Panc1 (cell line): ENCODE measurements at regions not wholly inside any gene's neighbourhood (a gene's known extent, or its start where the extent isn't known, plus 50 kb on each side); places are given as distances from the start of the nearest gene placed in this dataset.

Experiments
- ATAC-seq: fragments of 200-7000 bp; cut with Tn5 transposase; 2 replicates; pipeline ENCODE4 v1.9.1; 2020; ENCODE audit warnings: mild to moderate bottlenecking, moderate library complexity
- BruUV-seq: library from RNA; stranded (reverse); fragments of 400-500 nt; replicated peaks from 2 replicates; lab custom pipeline; 2021; lab: Mats Ljungman, UMichigan
- CTCF ChIA-PET: fragments of 300-600 bp; sonication (Branson Sonifier 250); formaldehyde crosslinking; loops from one replicate; lab custom pipeline; 2022; ENCODE audit warnings: antibody characterized with exemption; lab: Charles Lee
- POLR2A ChIA-PET: fragments of 300-600 bp; sonication (Branson Sonifier 250); formaldehyde crosslinking; loops from one replicate; lab custom pipeline; 2022; ENCODE audit warnings: antibody characterized with exemption; lab: Charles Lee
- DNase-seq: peaks from one replicate; pipeline ENCODE4 v3.0.0-alpha.2; 2010; ENCODE audit warnings: low read depth, low spot score
- H3K27ac ChIP-seq: 2 replicates; pipeline ENCODE4 v1.5.1; 2011; ENCODE audit warnings: mild to moderate bottlenecking, low read length, inconsistent platforms
- H3K27me3 ChIP-seq: fragments of 200-500 bp; sonication (Bioruptor generic); 2 replicates; pipeline ENCODE4 v1.6.0; 2014; ENCODE audit warnings: low read length, inconsistent platforms; ENCODE audit not compliant: control insufficient read depth, insufficient read depth
- H3K36me3 ChIP-seq: fragments of 200-500 bp; sonication (Bioruptor generic); 2 replicates; pipeline ENCODE4 v1.5.1; 2014; ENCODE audit warnings: inconsistent platforms, mild to moderate bottlenecking, low read length, moderate library complexity; ENCODE audit not compliant: control insufficient read depth, insufficient read depth
- H3K4me1 ChIP-seq: 2 replicates; pipeline ENCODE4 v1.5.1; 2011; ENCODE audit warnings: inconsistent platforms, mild to moderate bottlenecking, low read length, moderate library complexity; ENCODE audit not compliant: control insufficient read depth, insufficient read depth
- H3K4me3 ChIP-seq, 2 experiments: 2 replicates each; pipeline ENCODE4 v1.5.1; 2011 to 2012; ENCODE audit warnings: low read depth in 2 of 2, low read length in 2 of 2, mild to moderate bottlenecking in 2 of 2, inconsistent platforms in 1 of 2, moderate library complexity in 1 of 2
- H3K9me3 ChIP-seq: fragments of 200-500 bp; sonication (Bioruptor generic); 2 replicates; pipeline ENCODE4 v1.5.1; 2014; ENCODE audit warnings: low read depth, mild to moderate bottlenecking, inconsistent platforms, low read length, moderate library complexity; ENCODE audit not compliant: control insufficient read depth, insufficient read depth
- POLR2AphosphoS5 ChIP-seq: IDR thresholded peaks from 2 replicates; pipeline ENCODE4 v1.6.1; 2012; ENCODE audit warnings: mild to moderate bottlenecking, low read depth, low read length, moderate library complexity
- SIN3A ChIP-seq: IDR thresholded peaks from 2 replicates; pipeline ENCODE4 v1.6.1; 2012; ENCODE audit warnings: low read depth, mild to moderate bottlenecking, low read length, moderate library complexity, borderline replicate concordance; ENCODE audit not compliant: insufficient read depth
- TCF7L2 ChIP-seq: IDR thresholded peaks from 2 replicates; pipeline ENCODE4 v1.6.1; 2011; ENCODE audit warnings: mild to moderate bottlenecking, low read depth, low read length, inconsistent platforms
- in situ Hi-C: cut with HindIII; loops from 2 replicates; pipeline ENCODE4 v1.10.0; 2016; ENCODE audit warnings: low sequenced_read_pairs, low pct_unique_long_range_greater_than_20kb
- intact Hi-C: fragments of 100-400 bp; cut with micrococcal nuclease; formaldehyde crosslinking; loops from one replicate; pipeline ENCODE4 v1.10.0; 2022; ENCODE audit not compliant: unreplicated experiment
- TF ChIP-seq, protein P1 (sequence below): fragments of 450-650 bp; IDR thresholded peaks from 2 replicates; pipeline ENCODE4 v1.5.1; 2017; ENCODE audit warnings: mild to moderate bottlenecking
- TF ChIP-seq, protein P2 (sequence below), 2 experiments: IDR thresholded peaks; 2 replicates each; pipeline ENCODE4 v1.6.1; 2011 to 2012; ENCODE audit warnings: low read depth in 2 of 2, control low read depth in 1 of 2, low read length in 1 of 2, mild to moderate bottlenecking in 1 of 2, moderate library complexity in 1 of 2; ENCODE audit not compliant: insufficient read depth in 1 of 2

DNA sequence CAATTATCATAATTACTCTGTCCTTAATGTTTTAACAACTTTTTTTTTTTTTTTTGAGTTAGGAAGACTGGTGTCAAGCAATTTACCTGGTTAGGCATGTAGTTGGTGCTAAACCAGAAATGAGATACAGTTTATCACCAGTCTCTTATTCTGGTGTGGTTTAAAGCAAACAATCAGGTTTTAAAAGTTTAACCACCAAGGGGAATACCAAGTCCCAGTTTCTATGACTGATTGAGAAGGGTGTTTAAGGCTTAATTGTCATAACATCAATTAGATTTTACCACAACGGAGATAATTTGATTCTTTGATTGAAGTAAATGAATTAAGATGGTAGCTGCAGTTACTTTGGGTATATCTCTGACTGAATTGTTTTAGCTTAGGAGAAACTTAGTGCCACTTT lies 197.8 kb downstream of the TFAP2B start:
- BruUV-seq, result no TSS peak
- no peaks in the 10 kb centered on the region for H3K9me3 ChIP-seq
- in situ Hi-C loops, result no loop called here
- CTCF ChIA-PET, result interaction anchor here (0.7 kb wide), 1 partner anchor 64 kb away, joined by 5 read pairs; no protein-coding TSS in a partner anchor
- no peak overlapping the region for H3K27ac ChIP-seq
- H3K4me1 ChIP-seq, result no peaks in the 10 kb centered on the region; the same call in 1 of the 2 replicates
- POLR2A ChIA-PET, result no interaction called here
- no peak for ATAC-seq
- H3K36me3 ChIP-seq, result no peaks in the 10 kb centered on the region
- intact Hi-C loops, result no loop called here
- DNase-seq, result no peak
- TF ChIP-seq, protein P1, sequence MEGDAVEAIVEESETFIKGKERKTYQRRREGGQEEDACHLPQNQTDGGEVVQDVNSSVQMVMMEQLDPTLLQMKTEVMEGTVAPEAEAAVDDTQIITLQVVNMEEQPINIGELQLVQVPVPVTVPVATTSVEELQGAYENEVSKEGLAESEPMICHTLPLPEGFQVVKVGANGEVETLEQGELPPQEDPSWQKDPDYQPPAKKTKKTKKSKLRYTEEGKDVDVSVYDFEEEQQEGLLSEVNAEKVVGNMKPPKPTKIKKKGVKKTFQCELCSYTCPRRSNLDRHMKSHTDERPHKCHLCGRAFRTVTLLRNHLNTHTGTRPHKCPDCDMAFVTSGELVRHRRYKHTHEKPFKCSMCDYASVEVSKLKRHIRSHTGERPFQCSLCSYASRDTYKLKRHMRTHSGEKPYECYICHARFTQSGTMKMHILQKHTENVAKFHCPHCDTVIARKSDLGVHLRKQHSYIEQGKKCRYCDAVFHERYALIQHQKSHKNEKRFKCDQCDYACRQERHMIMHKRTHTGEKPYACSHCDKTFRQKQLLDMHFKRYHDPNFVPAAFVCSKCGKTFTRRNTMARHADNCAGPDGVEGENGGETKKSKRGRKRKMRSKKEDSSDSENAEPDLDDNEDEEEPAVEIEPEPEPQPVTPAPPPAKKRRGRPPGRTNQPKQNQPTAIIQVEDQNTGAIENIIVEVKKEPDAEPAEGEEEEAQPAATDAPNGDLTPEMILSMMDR, result no peak
- TF ChIP-seq, protein P2, sequence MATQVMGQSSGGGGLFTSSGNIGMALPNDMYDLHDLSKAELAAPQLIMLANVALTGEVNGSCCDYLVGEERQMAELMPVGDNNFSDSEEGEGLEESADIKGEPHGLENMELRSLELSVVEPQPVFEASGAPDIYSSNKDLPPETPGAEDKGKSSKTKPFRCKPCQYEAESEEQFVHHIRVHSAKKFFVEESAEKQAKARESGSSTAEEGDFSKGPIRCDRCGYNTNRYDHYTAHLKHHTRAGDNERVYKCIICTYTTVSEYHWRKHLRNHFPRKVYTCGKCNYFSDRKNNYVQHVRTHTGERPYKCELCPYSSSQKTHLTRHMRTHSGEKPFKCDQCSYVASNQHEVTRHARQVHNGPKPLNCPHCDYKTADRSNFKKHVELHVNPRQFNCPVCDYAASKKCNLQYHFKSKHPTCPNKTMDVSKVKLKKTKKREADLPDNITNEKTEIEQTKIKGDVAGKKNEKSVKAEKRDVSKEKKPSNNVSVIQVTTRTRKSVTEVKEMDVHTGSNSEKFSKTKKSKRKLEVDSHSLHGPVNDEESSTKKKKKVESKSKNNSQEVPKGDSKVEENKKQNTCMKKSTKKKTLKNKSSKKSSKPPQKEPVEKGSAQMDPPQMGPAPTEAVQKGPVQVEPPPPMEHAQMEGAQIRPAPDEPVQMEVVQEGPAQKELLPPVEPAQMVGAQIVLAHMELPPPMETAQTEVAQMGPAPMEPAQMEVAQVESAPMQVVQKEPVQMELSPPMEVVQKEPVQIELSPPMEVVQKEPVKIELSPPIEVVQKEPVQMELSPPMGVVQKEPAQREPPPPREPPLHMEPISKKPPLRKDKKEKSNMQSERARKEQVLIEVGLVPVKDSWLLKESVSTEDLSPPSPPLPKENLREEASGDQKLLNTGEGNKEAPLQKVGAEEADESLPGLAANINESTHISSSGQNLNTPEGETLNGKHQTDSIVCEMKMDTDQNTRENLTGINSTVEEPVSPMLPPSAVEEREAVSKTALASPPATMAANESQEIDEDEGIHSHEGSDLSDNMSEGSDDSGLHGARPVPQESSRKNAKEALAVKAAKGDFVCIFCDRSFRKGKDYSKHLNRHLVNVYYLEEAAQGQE (IDR thresholded peaks at IDR 0.05; ENCODE audit: insufficient read depth in 1 of 2, low read depth in 2 of 2, low read length in 1 of 2), result no peak
- no peak for TF ChIP-seq TCF7L2
- no peak for TF ChIP-seq POLR2AphosphoS5
- no peaks in the 10 kb centered on the region for H3K27me3 ChIP-seq
- H3K4me3 ChIP-seq, result no peak overlapping the region

DNA sequence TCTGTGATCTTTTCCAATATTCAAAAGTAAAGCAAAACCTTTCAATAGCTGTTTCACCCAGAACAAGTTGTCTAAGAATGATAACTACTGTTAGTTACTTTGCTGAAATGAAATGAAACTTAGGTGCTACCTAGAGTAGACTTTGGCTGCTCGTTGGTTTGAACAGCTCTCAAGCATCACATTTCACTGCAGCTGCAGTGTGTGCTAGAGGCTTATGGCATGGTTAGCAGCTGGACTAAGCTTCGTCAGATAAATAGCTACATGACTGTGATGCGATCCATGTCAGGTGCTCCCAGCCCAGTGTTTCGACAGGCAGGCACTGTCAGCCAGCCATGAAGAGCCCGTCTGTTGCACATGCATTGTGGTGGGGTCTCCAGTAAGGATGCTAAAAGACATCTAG lies 201.1 kb downstream of the TFAP2B start:
- no peak for DNase-seq
- ATAC-seq, result no peak
- Histone ChIP-seq H3K9me3 (no peaks in the 10 kb centered on the region), H3K36me3 (no peaks in the 10 kb centered on the region), H3K4me1 (no peaks in the 10 kb centered on the region; the same call in 1 of the 2 replicates), H3K4me3 (no peak overlapping the region; a peak in 1 of 4 replicates), H3K27ac (no peak overlapping the region), H3K27me3 (no peaks in the 10 kb centered on the region)
- POLR2A ChIA-PET, result no interaction called here
- in situ Hi-C loops (no loop called here), intact Hi-C loops (no loop called here)
- CTCF ChIA-PET, result no interaction called here
- no TSS peak for BruUV-seq
- TF ChIP-seq SIN3A (no peak), POLR2AphosphoS5 (no peak), TCF7L2 (no peak)
- TF ChIP-seq, protein P1, result no peak
- TF ChIP-seq, protein P2 (IDR thresholded peaks at IDR 0.05; ENCODE audit: insufficient read depth in 1 of 2, low read depth in 2 of 2, low read length in 1 of 2), result no peak
